Loucy (cell line): ENCODE measurements at regions not wholly inside any gene's neighbourhood (a gene's known extent, or its start where the extent isn't known, plus 50 kb on each side); places are given as distances from the start of the nearest gene placed in this dataset.

ENCODE experiments used
- H2AFZ ChIP-seq: fragments of 200-600 bp; sonication (generic); 2 replicates; pipeline ENCODE4 v1.6.0; 2016; ENCODE audit warnings: antibody characterized with exemption, mild to moderate bottlenecking, low read length, moderate library complexity
- H3F3A ChIP-seq: fragments of 200-600 bp; 2 replicates; pipeline ENCODE4 v1.6.0; 2016; ENCODE audit warnings: antibody characterized with exemption, low read depth, mild to moderate bottlenecking
- H3K27me3 ChIP-seq: fragments of 200-600 bp; sonication (generic); 2 replicates; pipeline ENCODE4 v1.6.1; 2014; ENCODE audit warnings: low read length, mild to moderate bottlenecking; ENCODE audit not compliant: insufficient read depth, poor library complexity, severe bottlenecking
- H3K36me3 ChIP-seq: fragments of 200-600 bp; sonication (generic); 2 replicates; pipeline ENCODE4 v1.6.1; 2016; ENCODE audit warnings: low read length; ENCODE audit not compliant: insufficient read depth
- H3K4me1 ChIP-seq: fragments of 200-600 bp; sonication (generic); 2 replicates; pipeline ENCODE4 v1.5.1; 2014; ENCODE audit warnings: low read length, mild to moderate bottlenecking; ENCODE audit not compliant: insufficient read depth, poor library complexity, severe bottlenecking
- H3K4me2 ChIP-seq: fragments of 200-600 bp; sonication (generic); 2 replicates; pipeline ENCODE4 v1.6.0; 2014; ENCODE audit warnings: antibody characterized with exemption, low read length, low read depth, mild to moderate bottlenecking; ENCODE audit not compliant: poor library complexity, severe bottlenecking
- H3K4me3 ChIP-seq: fragments of 200-600 bp; sonication (generic); 2 replicates; pipeline ENCODE4 v1.5.1; 2014; ENCODE audit warnings: low read length, mild to moderate bottlenecking, mixed read lengths; ENCODE audit not compliant: poor library complexity, severe bottlenecking
- H3K79me2 ChIP-seq: fragments of 200-600 bp; sonication (generic); 2 replicates; pipeline ENCODE4 v1.6.1; 2014; ENCODE audit warnings: low read length; ENCODE audit not compliant: insufficient read depth
- H3K9ac ChIP-seq: fragments of 200-600 bp; sonication (generic); 2 replicates; pipeline ENCODE4 v1.6.0; 2014; ENCODE audit warnings: mild to moderate bottlenecking, low read depth, low read length, moderate library complexity; ENCODE audit not compliant: poor library complexity, severe bottlenecking
- H3K9me2 ChIP-seq: fragments of 200-600 bp; sonication (generic); replicated peaks from 2 replicates; pipeline ENCODE4 v1.6.1; 2016; ENCODE audit warnings: low read depth, low read length, mixed read lengths
- H3K9me3 ChIP-seq: fragments of 200-600 bp; sonication (generic); 2 replicates; pipeline ENCODE4 v1.6.1; 2014; ENCODE audit warnings: mild to moderate bottlenecking, antibody characterized with exemption, low read length, low read depth; ENCODE audit not compliant: insufficient read depth
- H4K20me1 ChIP-seq: fragments of 200-600 bp; sonication (generic); 2 replicates; pipeline ENCODE4 v1.6.0; 2014; ENCODE audit warnings: antibody characterized with exemption, low read length, mild to moderate bottlenecking; ENCODE audit not compliant: insufficient read depth, poor library complexity, severe bottlenecking
- EZH2phosphoT487 ChIP-seq: fragments of 200-600 bp; IDR thresholded peaks from 2 replicates; pipeline ENCODE4 v1.6.1; 2018; ENCODE audit warnings: antibody characterized with exemption, mild to moderate bottlenecking, moderate library complexity, borderline replicate concordance
- TF ChIP-seq, protein P1 (sequence below): fragments of 200-600 bp; sonication (generic); conservative IDR thresholded peaks from 2 replicates; pipeline ENCODE4 v1.5.1; 2014; ENCODE audit warnings: mild to moderate bottlenecking, antibody characterized with exemption, low read length

DNA sequence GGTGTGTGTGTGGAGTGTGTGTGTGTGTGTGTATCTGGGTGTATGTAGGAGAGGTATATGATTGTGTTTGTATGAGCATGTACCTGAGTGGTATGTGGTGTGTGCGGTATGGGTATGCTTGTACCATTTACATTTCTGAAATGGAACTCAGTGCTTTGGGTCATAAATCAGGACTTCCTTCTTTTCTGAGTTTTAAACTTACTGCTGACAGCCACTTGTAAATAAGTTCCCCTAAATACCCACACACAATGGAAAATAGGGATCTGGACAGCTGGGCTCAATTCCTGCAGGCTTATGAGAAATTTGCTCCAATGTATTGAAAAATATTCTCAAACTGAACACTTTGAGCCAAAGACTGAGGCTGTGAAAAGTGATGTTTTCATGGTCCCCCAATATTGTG is 293.6 kb downstream of the HLX start:
- Histone ChIP-seq H3K9ac (no peak overlapping the region), H2AFZ (no peak overlapping the region), H3K4me3 (no peak overlapping the region), H3K36me3 (no peaks in the 10 kb centered on the region), H3K79me2 (no peaks in the 10 kb centered on the region), H3F3A (no peaks in the 10 kb centered on the region), H3K9me3 (no peaks in the 10 kb centered on the region), H3K9me2 (no peaks in the 10 kb centered on the region), H3K27me3 (no peaks in the 10 kb centered on the region), H3K4me2 (no peak overlapping the region), H3K4me1 (no peaks in the 10 kb centered on the region), H4K20me1 (no peaks in the 10 kb centered on the region)
- no peak for TF ChIP-seq EZH2phosphoT487
- TF ChIP-seq, protein P1, sequence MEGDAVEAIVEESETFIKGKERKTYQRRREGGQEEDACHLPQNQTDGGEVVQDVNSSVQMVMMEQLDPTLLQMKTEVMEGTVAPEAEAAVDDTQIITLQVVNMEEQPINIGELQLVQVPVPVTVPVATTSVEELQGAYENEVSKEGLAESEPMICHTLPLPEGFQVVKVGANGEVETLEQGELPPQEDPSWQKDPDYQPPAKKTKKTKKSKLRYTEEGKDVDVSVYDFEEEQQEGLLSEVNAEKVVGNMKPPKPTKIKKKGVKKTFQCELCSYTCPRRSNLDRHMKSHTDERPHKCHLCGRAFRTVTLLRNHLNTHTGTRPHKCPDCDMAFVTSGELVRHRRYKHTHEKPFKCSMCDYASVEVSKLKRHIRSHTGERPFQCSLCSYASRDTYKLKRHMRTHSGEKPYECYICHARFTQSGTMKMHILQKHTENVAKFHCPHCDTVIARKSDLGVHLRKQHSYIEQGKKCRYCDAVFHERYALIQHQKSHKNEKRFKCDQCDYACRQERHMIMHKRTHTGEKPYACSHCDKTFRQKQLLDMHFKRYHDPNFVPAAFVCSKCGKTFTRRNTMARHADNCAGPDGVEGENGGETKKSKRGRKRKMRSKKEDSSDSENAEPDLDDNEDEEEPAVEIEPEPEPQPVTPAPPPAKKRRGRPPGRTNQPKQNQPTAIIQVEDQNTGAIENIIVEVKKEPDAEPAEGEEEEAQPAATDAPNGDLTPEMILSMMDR, result no peak

DNA sequence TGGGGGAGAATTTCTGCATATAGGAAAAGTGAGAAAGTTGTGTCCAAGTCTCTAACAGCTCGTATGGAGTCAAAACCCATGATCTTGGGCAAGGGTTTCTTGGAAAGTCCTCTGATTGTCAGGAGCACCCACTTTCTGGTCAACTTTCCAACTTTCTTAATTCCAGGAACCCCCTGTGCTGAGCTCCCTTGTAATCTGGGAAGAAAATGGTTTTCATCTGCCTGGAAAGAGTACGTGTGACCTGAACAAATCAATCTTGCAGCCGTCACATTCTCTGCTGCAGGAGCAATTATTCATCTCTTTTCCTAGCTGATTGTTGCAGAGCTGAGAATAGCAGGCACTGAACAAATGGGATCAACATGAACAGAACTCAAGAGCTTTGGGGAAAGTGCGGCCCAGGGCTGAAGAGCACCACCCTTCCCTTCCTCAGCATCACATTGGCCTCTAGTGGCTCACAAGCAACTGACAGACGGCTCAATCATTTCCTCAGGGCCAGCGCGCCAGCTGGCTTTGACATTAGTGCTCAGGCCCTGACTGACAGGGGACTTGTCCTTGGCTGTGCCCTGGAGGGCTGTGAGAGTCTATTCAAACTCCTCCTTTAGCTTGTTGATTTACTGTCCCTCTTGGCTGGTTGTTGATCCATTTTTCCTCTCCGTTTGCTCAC is 295.2 kb downstream of the HLX start:
- Histone ChIP-seq H3K9ac (no peak overlapping the region), H4K20me1 (no peaks in the 10 kb centered on the region), H3K9me3 (no peaks in the 10 kb centered on the region), H3K27me3 (no peaks in the 10 kb centered on the region), H3K36me3 (no peaks in the 10 kb centered on the region), H3K79me2 (no peaks in the 10 kb centered on the region), H3F3A (no peaks in the 10 kb centered on the region), H3K4me2 (no peak overlapping the region), H3K4me3 (no peak overlapping the region), H3K9me2 (no peaks in the 10 kb centered on the region), H3K4me1 (no peaks in the 10 kb centered on the region), H2AFZ (no peak overlapping the region)
- TF ChIP-seq, protein P1, result no peak; the same call in 1 of the 2 replicates
- TF ChIP-seq EZH2phosphoT487, result no peak

DNA sequence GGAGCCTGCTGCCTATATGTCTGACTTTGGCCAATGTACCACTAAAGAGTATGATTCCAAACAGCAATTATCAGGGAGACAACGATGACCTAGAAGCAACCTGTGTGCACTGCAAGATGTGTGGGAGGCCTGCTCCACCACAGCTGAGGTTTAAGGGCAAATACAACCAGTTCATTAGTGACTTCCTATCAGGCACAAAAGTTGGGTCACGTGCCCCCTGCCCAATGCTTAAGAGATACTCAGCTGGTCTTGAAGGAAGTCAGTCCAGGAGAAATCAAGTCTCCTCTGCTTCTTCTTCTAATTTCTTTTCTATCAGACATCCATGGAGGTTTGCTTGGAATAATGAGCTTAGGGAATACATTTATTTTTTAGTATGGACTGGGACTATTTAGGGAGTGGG is 296.0 kb downstream of the HLX start:
- no peak overlapping the region for H3K4me2 ChIP-seq
- H3K79me2 ChIP-seq, result no peaks in the 10 kb centered on the region
- H3K4me1 ChIP-seq, result no peaks in the 10 kb centered on the region
- H3K27me3 ChIP-seq, result no peaks in the 10 kb centered on the region
- H3K9me3 ChIP-seq, result no peaks in the 10 kb centered on the region
- no peaks in the 10 kb centered on the region for H3F3A ChIP-seq
- no peak overlapping the region for H3K4me3 ChIP-seq
- no peaks in the 10 kb centered on the region for H4K20me1 ChIP-seq
- H3K9me2 ChIP-seq, result no peaks in the 10 kb centered on the region
- TF ChIP-seq, protein P1, result no peak
- TF ChIP-seq EZH2phosphoT487, result no peak
- H3K36me3 ChIP-seq, result no peaks in the 10 kb centered on the region
- H2AFZ ChIP-seq, result no peak overlapping the region
- H3K9ac ChIP-seq, result no peak overlapping the region
